Suprapubic skin (tissue), 4 donors: ENCODE measurements at regions not wholly inside any gene's neighbourhood (a gene's known extent, or its start where the extent isn't known, plus 50 kb on each side); places are given as distances from the start of the nearest gene placed in this dataset.

Experiments used
- DNase-seq, 2 donors: peaks; one replicate each; pipeline ENCODE4 v3.0.0-alpha.2; 2019; ENCODE audit warnings: low spot score in 2 of 2
- H3K27ac ChIP-seq: fragments of 200-600 bp; sonication (generic); one replicate; pipeline ENCODE4 v1.5.1; 2019
- H3K27me3 ChIP-seq: fragments of 200-600 bp; sonication (generic); one replicate; pipeline ENCODE4 v1.5.1; 2019
- H3K36me3 ChIP-seq: fragments of 200-600 bp; sonication (generic); one replicate; pipeline ENCODE4 v1.5.1; 2019
- H3K4me1 ChIP-seq: fragments of 200-600 bp; sonication (generic); one replicate; pipeline ENCODE4 v1.5.1; 2019
- H3K4me3 ChIP-seq: fragments of 200-600 bp; sonication (generic); one replicate; pipeline ENCODE4 v1.5.1; 2019; ENCODE audit warnings: mild to moderate bottlenecking
- H3K9me3 ChIP-seq: fragments of 200-600 bp; sonication (generic); one replicate; pipeline ENCODE4 v1.5.1; 2019
- CTCF ChIP-seq, 2 donors: fragments of 200-600 bp in 1 of 2; fragments of 450-650 bp in 1 of 2; sonication (generic) in 1 of 2; IDR thresholded peaks; one replicate each; pipeline ENCODE4 v1.5.1; 2016 to 2019; ENCODE audit warnings: antibody characterized with exemption in 2 of 2, mild to moderate bottlenecking in 1 of 2, moderate library complexity in 1 of 2
- EP300 ChIP-seq: sonication (generic); formaldehyde crosslinking; IDR thresholded peaks from one replicate; pipeline ENCODE4 v1.6.1; 2017; ENCODE audit warnings: antibody characterized with exemption
- POLR2A ChIP-seq, 2 donors: fragments of 450-650 bp; IDR thresholded peaks; one replicate each; pipeline ENCODE4 v1.6.1; 2017; ENCODE audit warnings: antibody characterized with exemption in 2 of 2, mild to moderate bottlenecking in 2 of 2, moderate library complexity in 2 of 2
- POLR2AphosphoS5 ChIP-seq, 3 donors: sonication (generic); formaldehyde crosslinking; IDR thresholded peaks; one replicate each; pipeline ENCODE4 v1.6.1; 2017; ENCODE audit warnings: antibody characterized with exemption in 3 of 3
- WGBS: methylation state at CpG from one replicate; pipeline ENCODE4 v1.1.5; 2018; 5-methylcytosine and 5-hydroxymethylcytosine counted together

GRCh38 chr6:92688342-92688741, 731.0 kb downstream of the EPHA7 start:
- 49% methylated on average over 2 of the region's 2 CpGs for WGBS

GRCh38 chr6:92687278-92687677, 732.1 kb downstream of the EPHA7 start:
- Histone ChIP-seq H3K4me3 (no peak overlapping the region), H3K27ac (no peak overlapping the region), H3K36me3 (no peaks in the 10 kb centered on the region), H3K27me3 (no peaks in the 10 kb centered on the region), H3K4me1 (no peaks in the 10 kb centered on the region), H3K9me3 (no peaks in the 10 kb centered on the region)
- TF ChIP-seq CTCF (IDR thresholded peaks at IDR 0.05) (no peak), POLR2A (IDR thresholded peaks at IDR 0.05) (no peak), POLR2AphosphoS5 (IDR thresholded peaks at IDR 0.05) (no peak), EP300 (no peak)
- 85% methylated on average over 2 of the region's 2 CpGs for WGBS
- DNase-seq: no peak

More at GRCh38 chr6:92688342-92688741, 731.0 kb downstream of the EPHA7 start:
- no peak overlapping the region for H3K4me3 ChIP-seq
- no peak overlapping the region for H3K27ac ChIP-seq
- no peaks in the 10 kb centered on the region for H3K36me3 ChIP-seq
- TF ChIP-seq EP300: no peak
- no peaks in the 10 kb centered on the region for H3K9me3 ChIP-seq
- no peak for DNase-seq
- no peaks in the 10 kb centered on the region for H3K4me1 ChIP-seq
- H3K27me3 ChIP-seq: no peaks in the 10 kb centered on the region

DNA sequence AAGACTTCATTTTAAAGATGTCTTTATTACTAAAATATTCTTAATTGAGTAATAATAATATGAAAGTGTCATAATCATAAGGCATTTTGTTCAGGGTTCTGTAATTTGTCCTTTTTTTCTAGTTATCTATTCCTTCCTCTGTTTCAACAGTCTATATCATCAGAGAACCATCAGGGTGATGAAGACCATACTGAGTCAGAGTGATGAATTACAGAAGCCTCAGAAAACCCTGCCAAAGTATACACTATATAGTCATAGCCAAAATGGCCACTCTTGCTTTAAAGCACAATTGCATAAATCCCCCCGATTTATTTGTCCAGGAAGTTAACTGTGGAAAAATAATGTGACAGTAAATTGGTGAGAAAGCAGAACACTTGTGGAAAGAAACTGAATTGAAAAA, 735.0 kb downstream of the EPHA7 start:
- TF ChIP-seq EP300: no peak
- no peak for TF ChIP-seq CTCF (IDR thresholded peaks at IDR 0.05)
- no peak for TF ChIP-seq POLR2AphosphoS5 (IDR thresholded peaks at IDR 0.05)
- no peak for TF ChIP-seq POLR2A (IDR thresholded peaks at IDR 0.05)
- no peak for DNase-seq
- Histone ChIP-seq H3K36me3 (no peaks in the 10 kb centered on the region), H3K4me1 (no peaks in the 10 kb centered on the region), H3K4me3 (no peak overlapping the region), H3K9me3 (no peaks in the 10 kb centered on the region), H3K27ac (no peak overlapping the region), H3K27me3 (no peaks in the 10 kb centered on the region)
- whole genome bisulfite sequencing: 77% methylated on average over 1 of the region's 1 CpG

- DNase-seq: no peak
- Histone ChIP-seq H3K36me3 (no peaks in the 10 kb centered on the region), H3K27me3 (no peaks in the 10 kb centered on the region)
Observed at GRCh38 chr6:92683748-92684147, 735.6 kb downstream of the EPHA7 start.

DNA sequence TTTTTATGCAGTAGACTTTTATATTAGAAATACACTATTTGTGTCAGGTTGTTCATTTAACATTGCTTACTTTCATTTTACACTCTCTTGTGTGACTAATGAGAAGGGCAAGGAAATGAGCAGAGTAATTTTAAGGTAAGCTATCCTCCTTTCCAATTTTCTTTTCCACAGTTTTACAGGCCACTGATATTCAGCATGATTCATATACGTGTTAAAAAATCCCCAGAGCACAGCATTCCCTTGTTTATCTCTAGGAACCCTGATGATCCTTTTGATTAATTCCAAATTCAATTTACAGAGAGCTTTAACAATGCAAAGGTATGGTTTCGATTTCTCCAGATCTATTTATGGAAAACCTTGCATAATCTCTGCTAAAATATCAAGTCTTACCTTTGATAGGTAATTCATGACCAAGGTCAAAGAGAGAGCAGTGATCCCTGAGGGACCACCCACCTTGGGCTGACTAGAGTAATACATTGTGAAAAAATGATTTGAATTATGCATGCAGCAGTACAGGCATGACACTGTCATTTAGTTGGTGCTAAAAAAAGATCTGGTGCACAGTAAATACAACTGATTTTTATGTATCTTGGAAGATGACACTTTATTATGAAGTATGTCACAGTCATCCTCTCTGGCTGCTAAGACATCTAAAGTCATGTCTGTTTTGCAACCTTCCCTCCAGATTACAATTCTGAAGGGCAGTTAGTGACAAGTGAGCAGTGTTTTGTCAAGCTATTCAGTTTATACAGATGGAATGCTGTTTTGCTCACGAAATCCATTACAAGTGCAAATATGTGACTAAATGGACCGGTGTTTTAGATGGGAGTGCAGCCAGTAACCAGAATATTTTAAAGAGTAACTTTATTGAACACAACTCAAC, 736.6 kb downstream of the EPHA7 start:
- 63% methylated on average over 4 of the region's 4 CpGs for WGBS
- Histone ChIP-seq H3K4me3 (no peak overlapping the region), H3K36me3 (no peaks in the 10 kb centered on the region), H3K9me3 (no peaks in the 10 kb centered on the region), H3K27ac (no peak overlapping the region), H3K4me1 (no peaks in the 10 kb centered on the region), H3K27me3 (no peaks in the 10 kb centered on the region)
- TF ChIP-seq POLR2AphosphoS5 (IDR thresholded peaks at IDR 0.05): no peak
- no peak for TF ChIP-seq POLR2A (IDR thresholded peaks at IDR 0.05)
- no peak for TF ChIP-seq CTCF (IDR thresholded peaks at IDR 0.05)
- no peak for TF ChIP-seq EP300
- DNase-seq: no peak

More at GRCh38 chr6:92683748-92684147, 735.6 kb downstream of the EPHA7 start:
- no peaks in the 10 kb centered on the region for H3K4me1 ChIP-seq
- TF ChIP-seq POLR2A (IDR thresholded peaks at IDR 0.05) (no peak), CTCF (IDR thresholded peaks at IDR 0.05) (no peak), EP300 (no peak), POLR2AphosphoS5 (IDR thresholded peaks at IDR 0.05) (no peak)
- WGBS: 78% methylated on average over 2 of the region's 2 CpGs
- no peak overlapping the region for H3K4me3 ChIP-seq
- no peak overlapping the region for H3K27ac ChIP-seq
- no peaks in the 10 kb centered on the region for H3K9me3 ChIP-seq
